ENCODE measurements at regions not wholly inside any gene's neighbourhood (a gene's known extent, or its start where the extent isn't known, plus 50 kb on each side); places are given as distances from the start of the nearest gene placed in this dataset.

GRCh38 chr4:27964095-27964494 is 1103.5 kb downstream of the STIM2 start:
- TF ChIP-seq, protein P1, sequence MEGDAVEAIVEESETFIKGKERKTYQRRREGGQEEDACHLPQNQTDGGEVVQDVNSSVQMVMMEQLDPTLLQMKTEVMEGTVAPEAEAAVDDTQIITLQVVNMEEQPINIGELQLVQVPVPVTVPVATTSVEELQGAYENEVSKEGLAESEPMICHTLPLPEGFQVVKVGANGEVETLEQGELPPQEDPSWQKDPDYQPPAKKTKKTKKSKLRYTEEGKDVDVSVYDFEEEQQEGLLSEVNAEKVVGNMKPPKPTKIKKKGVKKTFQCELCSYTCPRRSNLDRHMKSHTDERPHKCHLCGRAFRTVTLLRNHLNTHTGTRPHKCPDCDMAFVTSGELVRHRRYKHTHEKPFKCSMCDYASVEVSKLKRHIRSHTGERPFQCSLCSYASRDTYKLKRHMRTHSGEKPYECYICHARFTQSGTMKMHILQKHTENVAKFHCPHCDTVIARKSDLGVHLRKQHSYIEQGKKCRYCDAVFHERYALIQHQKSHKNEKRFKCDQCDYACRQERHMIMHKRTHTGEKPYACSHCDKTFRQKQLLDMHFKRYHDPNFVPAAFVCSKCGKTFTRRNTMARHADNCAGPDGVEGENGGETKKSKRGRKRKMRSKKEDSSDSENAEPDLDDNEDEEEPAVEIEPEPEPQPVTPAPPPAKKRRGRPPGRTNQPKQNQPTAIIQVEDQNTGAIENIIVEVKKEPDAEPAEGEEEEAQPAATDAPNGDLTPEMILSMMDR (IDR thresholded peaks at IDR 0.05) = no peak
- TF ChIP-seq POLR2A (IDR thresholded peaks at IDR 0.05) = no peak

All from lower leg skin (tissue), 3 donors.